Retinal pigment epithelial cell (primary cell): ENCODE measurements at regions not wholly inside any gene's neighbourhood (a gene's known extent, or its start where the extent isn't known, plus 50 kb on each side); places are given as distances from the start of the nearest gene placed in this dataset.
A peak's percentile ranks its signal among the peaks of the same experiment; 100 is the strongest.
"Not testable (repeated sequence)": the region's sequence is repeated elsewhere in the genome, so short reads cannot be mapped to it uniquely, and the experiment has no call there.

Experiments used
- DNase-seq: peaks from one replicate; pipeline ENCODE4 v3.0.0-alpha.2; 2010; ENCODE audit warnings: low read depth
- H3K4me3 ChIP-seq: 2 replicates; pipeline ENCODE4 v1.5.1; 2011; ENCODE audit warnings: mild to moderate bottlenecking, low read length, control low read depth, moderate library complexity
- TF ChIP-seq, protein P1 (sequence below): conservative IDR thresholded peaks from 2 replicates; pipeline ENCODE4 v1.5.1; 2011; ENCODE audit warnings: low read depth, low read length, control low read depth, inconsistent platforms

DNA sequence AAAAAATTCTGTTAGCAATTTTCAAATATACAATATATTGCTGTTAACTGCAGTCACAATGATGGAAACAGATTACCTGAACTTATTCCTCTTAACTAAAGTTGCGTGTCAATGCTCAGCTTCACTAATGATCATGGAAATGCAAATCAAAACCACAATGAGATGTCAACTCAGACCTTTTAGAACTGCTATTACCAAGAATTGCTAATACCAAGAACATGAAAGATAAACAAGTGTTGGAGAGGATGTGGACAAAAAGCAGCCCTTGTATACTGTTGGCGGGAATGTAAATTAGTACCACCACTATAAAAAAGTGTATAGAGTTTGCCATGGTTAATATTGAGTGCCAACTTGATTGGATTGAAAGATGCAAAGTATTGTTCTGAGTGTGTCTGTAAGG is 1409.7 kb upstream of the CDH18 start:
- TF ChIP-seq, protein P1, sequence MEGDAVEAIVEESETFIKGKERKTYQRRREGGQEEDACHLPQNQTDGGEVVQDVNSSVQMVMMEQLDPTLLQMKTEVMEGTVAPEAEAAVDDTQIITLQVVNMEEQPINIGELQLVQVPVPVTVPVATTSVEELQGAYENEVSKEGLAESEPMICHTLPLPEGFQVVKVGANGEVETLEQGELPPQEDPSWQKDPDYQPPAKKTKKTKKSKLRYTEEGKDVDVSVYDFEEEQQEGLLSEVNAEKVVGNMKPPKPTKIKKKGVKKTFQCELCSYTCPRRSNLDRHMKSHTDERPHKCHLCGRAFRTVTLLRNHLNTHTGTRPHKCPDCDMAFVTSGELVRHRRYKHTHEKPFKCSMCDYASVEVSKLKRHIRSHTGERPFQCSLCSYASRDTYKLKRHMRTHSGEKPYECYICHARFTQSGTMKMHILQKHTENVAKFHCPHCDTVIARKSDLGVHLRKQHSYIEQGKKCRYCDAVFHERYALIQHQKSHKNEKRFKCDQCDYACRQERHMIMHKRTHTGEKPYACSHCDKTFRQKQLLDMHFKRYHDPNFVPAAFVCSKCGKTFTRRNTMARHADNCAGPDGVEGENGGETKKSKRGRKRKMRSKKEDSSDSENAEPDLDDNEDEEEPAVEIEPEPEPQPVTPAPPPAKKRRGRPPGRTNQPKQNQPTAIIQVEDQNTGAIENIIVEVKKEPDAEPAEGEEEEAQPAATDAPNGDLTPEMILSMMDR = no peak
- no peak for DNase-seq
- no peak overlapping the region for H3K4me3 ChIP-seq

DNA sequence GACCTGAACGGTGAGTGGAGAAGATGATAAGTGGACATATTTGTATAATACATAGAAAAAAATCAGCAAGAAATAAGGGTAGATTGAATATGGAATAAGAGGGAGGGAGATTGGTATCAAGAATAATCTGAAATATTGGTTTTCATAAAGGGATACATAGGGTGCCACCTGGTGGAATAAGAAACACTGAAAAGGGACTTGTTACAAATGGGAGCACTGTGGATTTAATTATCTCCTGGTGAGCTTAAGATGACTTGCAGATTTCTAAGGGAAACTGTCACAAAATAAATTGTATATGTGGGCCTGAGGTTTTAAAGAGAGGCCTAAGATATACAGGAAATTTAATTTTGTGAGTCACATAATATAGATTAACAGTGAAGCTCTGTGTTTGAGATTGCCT is 1403.5 kb upstream of the CDH18 start:
- DNase-seq = no peak
- TF ChIP-seq, protein P1 = no peak
- no peak overlapping the region for H3K4me3 ChIP-seq

DNA sequence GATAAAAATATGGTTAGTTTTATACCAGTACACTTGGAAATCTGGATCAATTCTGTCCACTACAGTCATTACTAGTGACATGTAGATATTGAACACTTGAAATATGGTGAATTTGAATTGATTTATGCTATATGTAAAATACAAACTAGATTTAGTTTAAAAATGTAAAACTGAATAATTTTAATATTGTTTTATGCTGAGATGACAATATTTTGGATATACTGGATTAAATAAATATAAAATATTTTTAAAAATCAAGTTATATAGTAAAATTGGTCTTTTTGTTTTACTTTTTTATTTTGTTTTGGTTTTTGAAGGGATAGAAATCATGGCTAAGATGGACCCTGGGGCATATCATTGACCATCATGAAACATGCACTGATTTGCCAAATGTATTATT is 1372.8 kb upstream of the CDH18 start:
- not testable (repeated sequence) for DNase-seq, H3K4me3 ChIP-seq

DNA sequence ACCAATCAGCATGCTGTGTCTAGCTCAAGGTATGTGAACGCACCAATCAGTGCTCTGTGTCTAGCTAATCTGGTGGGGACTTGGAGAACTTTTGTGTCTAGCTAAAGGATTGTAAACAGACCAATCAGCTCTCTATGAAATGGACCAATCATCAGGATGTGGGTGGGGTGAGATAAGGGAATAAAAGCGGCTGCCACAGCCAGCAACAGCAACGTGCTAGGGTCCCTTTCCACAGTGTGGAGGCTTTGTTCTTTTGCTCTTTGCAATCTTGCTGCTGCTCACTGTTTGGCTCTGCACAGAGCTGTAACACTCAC is 1353.9 kb upstream of the CDH18 start:
- not testable (repeated sequence) for H3K4me3 ChIP-seq, DNase-seq

DNA sequence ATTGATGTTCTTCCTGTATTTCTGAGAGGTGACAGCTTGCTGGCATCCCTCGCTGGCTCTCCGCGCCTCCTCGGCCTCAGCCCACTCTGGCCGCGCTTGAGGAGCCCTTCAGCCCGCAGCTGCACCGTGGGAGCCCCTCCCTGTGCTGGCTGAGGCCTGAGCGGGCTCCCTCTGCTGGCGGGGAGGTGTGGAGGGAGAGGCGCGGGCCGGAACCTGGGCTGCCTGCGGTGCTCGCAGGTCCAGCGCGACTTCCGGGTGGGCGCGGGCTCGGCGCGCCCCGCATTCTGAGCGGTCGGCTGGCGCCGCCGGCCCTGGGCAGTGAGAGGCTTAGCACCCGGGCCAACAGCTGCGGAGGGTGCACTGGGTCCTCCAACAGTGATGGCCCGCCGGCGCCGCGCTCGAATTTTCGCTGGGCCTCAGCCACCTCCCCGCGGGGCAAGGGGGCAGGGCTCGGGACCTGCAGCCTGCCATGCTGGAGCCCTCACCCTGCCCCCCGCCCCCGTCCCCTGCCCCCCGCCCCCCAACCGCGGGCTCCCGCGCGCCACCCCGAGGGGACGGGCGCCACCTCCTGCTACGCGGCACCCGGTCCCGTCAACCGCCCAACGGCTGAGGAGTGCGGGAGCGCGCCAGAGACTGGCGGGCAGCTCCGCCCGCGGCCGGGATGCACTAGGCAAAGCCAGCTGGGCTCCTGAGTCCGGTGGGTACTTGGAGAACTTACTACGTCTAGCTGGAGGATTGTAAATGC is 1353.4 kb upstream of the CDH18 start:
- H3K4me3 ChIP-seq = peak overlapping the region; percentile 19
- not testable (repeated sequence) for DNase-seq

DNA sequence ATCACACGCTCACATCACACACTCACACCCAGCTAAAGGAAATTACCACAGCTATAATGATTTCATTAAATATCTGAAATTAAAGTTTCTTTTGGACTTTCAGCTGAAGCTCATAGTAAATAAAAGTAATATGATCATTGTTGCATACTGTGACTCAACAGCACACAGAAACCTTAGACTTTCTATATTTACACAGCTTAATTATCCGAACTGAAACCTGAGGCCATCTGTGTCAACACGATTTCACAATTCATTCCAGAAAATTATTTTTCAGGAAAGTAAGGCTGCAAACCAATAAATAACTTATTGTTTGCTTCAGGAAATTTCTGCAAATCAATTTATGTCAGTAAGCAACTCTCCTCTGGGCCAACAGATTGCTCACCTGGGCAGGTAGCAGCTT is 1352.2 kb upstream of the CDH18 start:
- not testable (repeated sequence) for DNase-seq, H3K4me3 ChIP-seq

DNA sequence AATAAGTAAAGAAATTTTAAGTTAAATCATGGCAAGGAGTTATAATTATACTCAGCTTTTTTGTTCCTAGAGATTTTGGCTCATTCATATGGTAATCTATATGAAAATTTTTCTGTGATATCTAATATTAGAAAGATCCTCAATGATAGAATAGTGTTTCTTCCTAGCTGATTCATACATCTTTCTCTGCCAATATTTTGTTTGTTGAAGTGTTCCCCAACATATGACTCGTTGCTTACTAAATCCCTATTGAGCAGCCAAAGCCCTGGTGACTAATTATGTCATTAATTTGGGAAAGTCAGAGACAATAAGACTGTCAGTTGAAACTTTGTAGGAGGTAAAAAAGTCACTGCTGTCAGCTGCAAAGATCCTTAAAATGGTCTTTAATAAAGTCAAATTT is 1348.5 kb upstream of the CDH18 start:
- not testable (repeated sequence) for H3K4me3 ChIP-seq, DNase-seq

DNA sequence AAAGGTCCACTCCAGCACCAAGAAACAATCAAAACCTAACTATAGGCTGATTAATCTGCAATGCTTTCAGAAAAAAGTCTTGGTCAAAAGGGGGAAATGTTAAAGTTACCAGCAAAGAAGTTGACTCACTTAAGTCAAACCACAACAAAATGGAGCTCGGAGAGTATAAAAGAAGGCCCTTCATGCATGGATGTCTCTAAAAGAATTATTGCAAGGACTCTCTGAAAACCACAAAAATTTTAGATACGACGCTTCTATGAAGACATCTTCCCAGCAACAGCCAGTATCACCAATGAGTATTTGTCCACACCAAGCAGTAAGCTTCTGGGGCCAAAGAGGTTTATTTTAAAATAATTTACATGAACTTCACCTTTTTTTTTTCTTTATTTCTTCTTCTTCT is 1327.4 kb upstream of the CDH18 start:
- DNase-seq, H3K4me3 ChIP-seq: not testable (repeated sequence)

DNA sequence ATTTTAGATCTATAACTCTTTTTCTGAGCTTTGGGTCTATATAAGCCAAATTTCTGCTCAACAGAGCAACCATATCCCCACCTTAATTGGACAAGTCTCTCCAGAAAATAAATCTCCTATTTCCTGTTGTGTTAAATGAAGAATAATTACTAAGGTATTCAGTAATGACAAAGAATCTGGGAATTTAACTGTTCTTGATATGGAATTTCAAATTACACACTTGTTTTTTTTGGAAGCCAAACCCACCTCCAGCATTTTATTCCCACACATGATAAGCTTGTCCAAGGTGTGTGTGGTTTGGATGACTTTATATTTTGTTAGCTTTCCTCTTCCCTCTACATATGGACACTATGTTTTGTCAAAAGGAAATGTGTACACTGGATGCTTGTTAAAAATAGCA is 1313.2 kb upstream of the CDH18 start:
- not testable (repeated sequence) for H3K4me3 ChIP-seq, DNase-seq

DNA sequence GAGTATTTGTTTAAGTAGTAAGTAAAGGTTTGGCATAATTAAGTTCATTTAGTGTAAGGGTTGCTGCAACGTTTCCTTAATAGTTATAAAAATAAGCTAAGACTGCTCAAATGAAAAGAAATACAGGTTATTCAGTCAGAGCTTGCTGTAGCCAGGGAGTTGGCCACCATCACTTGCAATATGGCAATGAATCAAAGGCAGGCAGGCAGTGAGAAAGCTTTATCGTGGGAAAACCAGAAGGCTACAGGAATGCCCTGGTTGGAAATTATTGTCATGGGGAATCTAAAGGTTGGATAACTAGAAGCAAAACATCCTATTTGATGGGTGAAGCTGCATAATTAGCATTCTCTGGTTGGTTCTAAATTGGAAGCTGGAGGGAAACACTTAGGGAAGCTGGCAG is 1286.4 kb upstream of the CDH18 start:
- DNase-seq, H3K4me3 ChIP-seq: not testable (repeated sequence)

DNA sequence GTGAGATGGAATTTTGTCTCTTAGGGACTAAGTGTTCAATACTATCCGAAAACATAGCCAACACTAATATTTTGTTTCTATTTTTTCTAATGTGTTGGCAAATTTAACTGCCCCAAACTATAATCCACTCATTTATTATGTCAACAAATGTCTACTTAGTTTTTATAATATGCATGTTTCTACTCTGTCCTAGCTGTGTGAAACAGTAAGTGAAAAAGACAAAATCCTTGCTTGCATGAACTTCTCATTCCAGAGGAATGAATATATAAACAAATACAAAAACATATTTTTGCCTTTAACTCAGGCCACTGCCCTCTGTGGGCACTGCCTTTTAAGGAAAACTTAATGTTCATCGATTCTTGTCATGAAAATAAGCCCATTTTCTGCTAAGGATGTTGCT is 1275.4 kb upstream of the CDH18 start:
- no peak overlapping the region for H3K4me3 ChIP-seq
- no peak for DNase-seq
- TF ChIP-seq, protein P1 = no peak

DNA sequence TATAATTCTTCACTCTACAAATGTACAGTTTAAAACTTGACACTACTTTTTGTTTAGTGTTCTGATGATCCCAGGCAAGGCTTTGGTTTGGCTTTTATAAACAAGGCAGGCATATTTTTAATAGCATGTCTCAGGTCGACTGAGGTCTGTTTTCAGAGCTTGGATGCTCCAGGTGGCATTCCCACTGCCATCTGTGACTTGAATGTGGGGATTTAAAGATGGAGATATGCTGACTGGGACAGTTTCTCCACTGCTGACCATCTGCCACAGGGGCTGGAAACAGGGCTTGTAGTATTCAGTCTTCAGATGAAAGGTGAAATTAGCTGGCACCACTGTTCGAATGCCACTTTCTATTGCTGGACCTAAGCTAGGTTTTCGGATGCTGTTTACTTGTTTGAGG is 1266.2 kb upstream of the CDH18 start:
- DNase-seq = no peak
- TF ChIP-seq, protein P1 = no peak
- no peak overlapping the region for H3K4me3 ChIP-seq
